ENCODE measurements at regions not wholly inside any gene's neighbourhood (a gene's known extent, or its start where the extent isn't known, plus 50 kb on each side); places are given as distances from the start of the nearest gene placed in this dataset.

GRCh38 chr13:64052521-64052920, 2636.9 kb upstream of the PCDH20 start:
- no peak for DNase-seq (ENCODE audit: low read depth)
- H3K4me3 ChIP-seq (ENCODE audit: low read depth, low read length) = no peak overlapping the region
- TF ChIP-seq CTCF (IDR thresholded peaks at IDR 0.05; ENCODE audit: insufficient read depth, low read depth, low read length, missing control alignments) = no peak

- DNase-seq (ENCODE audit: low read depth) = no peak
- no peak for TF ChIP-seq CTCF (IDR thresholded peaks at IDR 0.05; ENCODE audit: insufficient read depth, low read depth, low read length, missing control alignments)
- H3K4me3 ChIP-seq (ENCODE audit: low read depth, low read length) = no peak overlapping the region
Measured at GRCh38 chr13:64051278-64051677, 2635.6 kb upstream of the PCDH20 start.

GRCh38 chr13:64041296-64041695, 2625.6 kb upstream of the PCDH20 start:
- DNase-seq (ENCODE audit: low read depth) = no peak
- no peak overlapping the region for H3K4me3 ChIP-seq (ENCODE audit: low read depth, low read length)
- TF ChIP-seq CTCF (IDR thresholded peaks at IDR 0.05; ENCODE audit: insufficient read depth, low read depth, low read length, missing control alignments) = no peak

GRCh38 chr13:64033921-64034320, 2618.3 kb upstream of the PCDH20 start:
- DNase-seq (ENCODE audit: low read depth) = no peak
- TF ChIP-seq CTCF (IDR thresholded peaks at IDR 0.05; ENCODE audit: insufficient read depth, low read depth, low read length, missing control alignments) = no peak
- no peak overlapping the region for H3K4me3 ChIP-seq (ENCODE audit: low read depth, low read length)

GRCh38 chr13:64029343-64030093, 2613.9 kb upstream of the PCDH20 start:
- no peak for DNase-seq (ENCODE audit: low read depth)
- H3K4me3 ChIP-seq (ENCODE audit: low read depth, low read length) = no peak overlapping the region
- TF ChIP-seq CTCF (IDR thresholded peaks at IDR 0.05; ENCODE audit: insufficient read depth, low read depth, low read length, missing control alignments) = no peak

- no peak overlapping the region for H3K4me3 ChIP-seq (ENCODE audit: low read depth, low read length)
- TF ChIP-seq CTCF (IDR thresholded peaks at IDR 0.05; ENCODE audit: insufficient read depth, low read depth, low read length, missing control alignments) = no peak
- no peak for DNase-seq (ENCODE audit: low read depth)
Measured at GRCh38 chr13:64028551-64028950, 2612.9 kb upstream of the PCDH20 start.

GRCh38 chr13:64020126-64020525, 2604.5 kb upstream of the PCDH20 start:
- H3K4me3 ChIP-seq (ENCODE audit: low read depth, low read length) = no peak overlapping the region
- no peak for TF ChIP-seq CTCF (IDR thresholded peaks at IDR 0.05; ENCODE audit: insufficient read depth, low read depth, low read length, missing control alignments)
- DNase-seq (ENCODE audit: low read depth) = no peak
